Activated CD4-positive, alpha-beta T cell treated with anti-CD3 and anti-CD28 coated beads, Interleukin-2, amount 10 ng/mL, durations not matched to agents 24 days and 14 days (primary cell): ENCODE measurements at regions not wholly inside any gene's neighbourhood (a gene's known extent, or its start where the extent isn't known, plus 50 kb on each side); places are given as distances from the start of the nearest gene placed in this dataset.

Source experiments
- DNase-seq: peaks from one replicate; pipeline ENCODE4 v3.0.0; 2022
- H3K27ac Mint-ChIP-seq: one replicate; pipeline ENCODE4 v1.8.0; 2022; ENCODE audit warnings: mild to moderate bottlenecking, mixed read lengths
- H3K27me3 Mint-ChIP-seq: one replicate; pipeline ENCODE4 v1.8.0; 2022; ENCODE audit warnings: mixed read lengths
- H3K36me3 Mint-ChIP-seq: one replicate; pipeline ENCODE4 v1.8.0; 2022; ENCODE audit warnings: low read depth, mild to moderate bottlenecking, mixed read lengths
- H3K4me1 Mint-ChIP-seq: one replicate; pipeline ENCODE4 v1.8.0; 2021; ENCODE audit warnings: mixed read lengths
- H3K4me3 Mint-ChIP-seq: one replicate; pipeline ENCODE4 v1.8.0; 2022; ENCODE audit warnings: mild to moderate bottlenecking, moderate library complexity, mixed read lengths
- H3K9me3 Mint-ChIP-seq: one replicate; pipeline ENCODE4 v1.8.0; 2021; ENCODE audit warnings: mixed read lengths
- intact Hi-C: fragments of 100-400 bp; cut with micrococcal nuclease; formaldehyde crosslinking; loops from one replicate; pipeline ENCODE4 v1.15.1; 2023

- H3K9me3 Mint-ChIP-seq, result no peaks in the 10 kb centered on the region
- no peak overlapping the region for H3K27ac Mint-ChIP-seq
- intact Hi-C loops, result no loop called here
Measured at GRCh38 chr18:22318745-22319407, 98.8 kb downstream of the CTAGE1 start.

DNA sequence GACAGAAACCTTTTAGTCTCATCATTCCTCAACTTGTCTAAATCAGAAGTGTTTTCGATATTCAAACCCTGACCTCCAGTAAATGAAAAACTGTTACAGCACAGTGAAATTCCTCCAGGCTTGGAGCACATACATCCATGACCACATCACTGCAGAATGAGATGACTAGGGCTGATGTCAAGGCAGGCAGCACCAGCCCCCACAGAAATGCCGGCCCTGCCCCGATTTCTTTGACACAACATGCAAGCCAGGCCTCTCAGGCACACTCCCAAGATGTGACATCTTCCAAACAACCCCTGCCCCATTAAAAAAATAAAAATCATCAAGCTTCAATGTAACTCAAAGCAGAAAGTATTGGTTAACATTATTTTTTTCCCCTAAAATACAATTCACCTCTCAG is 103.3 kb downstream of the CTAGE1 start:
- DNase-seq, result no peak
- intact Hi-C loops, result no loop called here
- Mint-ChIP-seq H3K36me3 (no peaks in the 10 kb centered on the region), H3K4me3 (no peak overlapping the region), H3K9me3 (peaks cover 3% of the 10 kb centered on the region), H3K27me3 (no peaks in the 10 kb centered on the region), H3K27ac (no peak overlapping the region), H3K4me1 (no peaks in the 10 kb centered on the region)

More at GRCh38 chr18:22318745-22319407, 98.8 kb downstream of the CTAGE1 start:
- DNase-seq, result no peak
- Mint-ChIP-seq H3K36me3 (no peaks in the 10 kb centered on the region), H3K27me3 (no peaks in the 10 kb centered on the region), H3K4me3 (no peak overlapping the region), H3K4me1 (no peaks in the 10 kb centered on the region)

- DNase-seq, result no peak
- Mint-ChIP-seq H3K4me1 (no peaks in the 10 kb centered on the region), H3K9me3 (peaks cover 3% of the 10 kb centered on the region), H3K27me3 (no peaks in the 10 kb centered on the region), H3K36me3 (no peaks in the 10 kb centered on the region), H3K4me3 (no peak overlapping the region), H3K27ac (no peak overlapping the region)
- intact Hi-C loops, result no loop called here
Measured at GRCh38 chr18:22314001-22314400, 103.7 kb downstream of the CTAGE1 start.

DNA sequence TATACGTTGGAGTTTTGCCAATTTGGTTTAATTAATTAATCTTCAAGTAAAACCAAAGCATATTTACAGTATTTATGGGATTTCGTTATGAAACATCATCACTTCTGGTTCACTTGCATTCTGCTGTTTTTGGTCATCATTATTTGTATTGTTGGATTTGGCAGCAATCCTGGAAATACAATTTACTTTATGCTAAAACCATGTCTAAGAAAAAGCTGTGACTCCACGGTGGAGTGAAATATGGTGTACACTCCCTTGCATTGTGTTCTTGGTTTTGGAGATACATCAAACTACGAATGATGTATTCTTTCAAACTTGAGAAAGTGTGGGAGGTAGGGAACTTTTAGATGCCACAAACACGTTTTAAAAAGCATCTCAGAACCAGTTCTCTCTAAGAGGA is 106.4 kb downstream of the CTAGE1 start:
- Mint-ChIP-seq H3K4me3 (no peak overlapping the region), H3K27ac (no peak overlapping the region), H3K27me3 (no peaks in the 10 kb centered on the region), H3K36me3 (no peaks in the 10 kb centered on the region), H3K4me1 (no peaks in the 10 kb centered on the region), H3K9me3 (peaks cover 3% of the 10 kb centered on the region)
- no peak for DNase-seq
- intact Hi-C loops, result no loop called here

GRCh38 chr18:22309191-22309590 is 108.5 kb downstream of the CTAGE1 start:
- DNase-seq, result no peak
- Mint-ChIP-seq H3K9me3 (peaks cover 3% of the 10 kb centered on the region), H3K36me3 (no peaks in the 10 kb centered on the region), H3K27me3 (no peaks in the 10 kb centered on the region), H3K4me3 (no peak overlapping the region), H3K27ac (no peak overlapping the region), H3K4me1 (no peaks in the 10 kb centered on the region)
- intact Hi-C loops, result no loop called here

GRCh38 chr18:22307528-22307927 is 110.2 kb downstream of the CTAGE1 start:
- Mint-ChIP-seq H3K4me1 (no peaks in the 10 kb centered on the region), H3K9me3 (no peaks in the 10 kb centered on the region), H3K27me3 (no peaks in the 10 kb centered on the region), H3K4me3 (no peak overlapping the region), H3K27ac (no peak overlapping the region), H3K36me3 (no peaks in the 10 kb centered on the region)
- DNase-seq, result no peak
- intact Hi-C loops, result no loop called here

DNA sequence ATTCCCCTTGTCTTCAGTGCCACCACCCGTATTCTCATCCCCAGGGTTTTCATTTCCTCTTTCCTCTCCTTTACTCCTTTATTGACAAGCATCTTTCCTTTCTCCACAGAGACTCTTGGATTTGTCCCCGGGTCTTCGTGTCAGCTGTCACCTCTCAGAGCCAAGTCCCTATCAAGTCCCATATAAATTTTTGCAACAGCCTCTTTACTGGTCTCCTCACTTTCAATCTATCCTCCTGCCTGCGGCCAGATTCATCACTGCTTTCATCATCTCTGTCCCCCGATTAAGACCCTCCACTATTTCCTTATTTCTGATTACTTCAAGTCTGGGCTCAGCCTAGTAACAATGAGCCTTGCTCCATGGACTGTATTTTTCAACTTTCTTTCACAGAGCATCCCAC is 113.8 kb downstream of the CTAGE1 start:
- Mint-ChIP-seq H3K4me3 (no peak overlapping the region), H3K27me3 (no peaks in the 10 kb centered on the region), H3K36me3 (no peaks in the 10 kb centered on the region), H3K27ac (no peak overlapping the region), H3K4me1 (no peaks in the 10 kb centered on the region), H3K9me3 (no peaks in the 10 kb centered on the region)
- intact Hi-C loops, result no loop called here
- DNase-seq, result no peak

DNA sequence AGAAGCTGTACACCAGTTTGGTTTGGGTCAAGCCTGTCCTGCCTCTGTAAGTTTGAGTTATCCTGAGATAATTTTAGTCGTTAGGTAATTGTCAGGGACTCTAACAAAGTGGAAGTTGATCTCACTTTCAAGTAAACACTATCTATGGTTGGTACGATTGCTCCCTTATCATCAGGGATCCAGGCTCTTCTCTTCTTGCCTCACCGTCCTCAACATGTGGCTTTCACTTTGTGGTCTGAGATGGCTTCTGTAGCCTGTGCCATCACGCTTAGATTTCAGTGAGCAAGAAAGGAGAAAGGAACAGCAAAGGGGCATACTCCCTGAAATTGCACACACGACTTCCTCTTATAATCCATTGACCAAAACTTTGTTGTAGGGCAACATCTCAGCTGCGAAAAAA is 115.6 kb downstream of the CTAGE1 start:
- H3K27ac Mint-ChIP-seq, result no peak overlapping the region
- no peaks in the 10 kb centered on the region for H3K9me3 Mint-ChIP-seq
- no peak overlapping the region for H3K4me3 Mint-ChIP-seq
- no peaks in the 10 kb centered on the region for H3K27me3 Mint-ChIP-seq
- DNase-seq, result no peak
- no peaks in the 10 kb centered on the region for H3K4me1 Mint-ChIP-seq
- intact Hi-C loops, result no loop called here
- no peaks in the 10 kb centered on the region for H3K36me3 Mint-ChIP-seq

DNA sequence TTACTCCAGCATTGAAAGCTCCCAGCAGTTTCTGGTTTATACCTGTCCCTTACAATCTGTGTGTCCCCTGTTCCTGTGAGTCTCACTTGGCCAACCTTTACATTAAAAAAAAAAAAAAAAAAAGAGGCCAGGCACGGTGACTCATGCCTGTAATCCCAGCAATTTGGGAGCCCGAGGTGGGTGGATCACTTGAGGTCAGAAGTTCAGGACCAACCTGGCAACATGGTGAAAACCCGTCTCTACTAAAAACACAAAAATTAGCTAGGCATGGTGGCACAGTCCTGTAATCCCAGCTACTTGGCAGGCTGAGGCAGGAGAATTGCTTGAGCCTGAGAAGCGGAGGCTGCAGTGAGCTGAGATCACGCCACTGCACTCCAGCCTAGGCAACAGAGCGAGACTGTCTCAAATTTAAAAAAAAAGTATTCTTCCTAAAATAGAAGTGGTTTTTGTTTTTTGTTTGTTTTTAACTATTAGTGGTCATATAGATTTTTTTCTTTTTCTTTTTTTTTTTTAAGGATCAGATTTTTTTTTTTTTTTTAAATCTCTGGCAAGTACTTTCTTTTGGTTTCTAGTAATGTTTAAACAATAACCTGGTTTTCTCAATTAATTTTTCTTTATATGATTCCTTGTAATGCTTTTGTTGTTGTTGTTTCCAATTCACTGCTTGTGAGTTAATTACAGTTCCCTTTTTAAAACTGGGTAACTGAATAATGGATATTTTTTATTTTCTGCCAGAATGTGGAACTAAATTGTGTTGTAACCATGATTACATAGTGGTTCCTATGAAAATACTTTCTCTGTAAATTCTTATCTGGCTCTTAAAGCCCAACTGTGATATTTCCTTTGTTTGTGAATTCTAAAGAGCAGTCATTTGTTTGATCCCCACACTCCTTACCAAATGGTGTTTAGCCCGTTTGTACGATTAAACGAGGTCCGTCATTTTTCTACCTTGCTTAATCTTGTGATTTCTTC is 116.8 kb downstream of the CTAGE1 start:
- no peak overlapping the region for H3K4me3 Mint-ChIP-seq
- intact Hi-C loops, result no loop called here
- H3K27ac Mint-ChIP-seq, result no peak overlapping the region
- H3K36me3 Mint-ChIP-seq, result no peaks in the 10 kb centered on the region
- DNase-seq, result no peak
- no peaks in the 10 kb centered on the region for H3K4me1 Mint-ChIP-seq
- H3K9me3 Mint-ChIP-seq, result no peaks in the 10 kb centered on the region
- H3K27me3 Mint-ChIP-seq, result no peaks in the 10 kb centered on the region

DNA sequence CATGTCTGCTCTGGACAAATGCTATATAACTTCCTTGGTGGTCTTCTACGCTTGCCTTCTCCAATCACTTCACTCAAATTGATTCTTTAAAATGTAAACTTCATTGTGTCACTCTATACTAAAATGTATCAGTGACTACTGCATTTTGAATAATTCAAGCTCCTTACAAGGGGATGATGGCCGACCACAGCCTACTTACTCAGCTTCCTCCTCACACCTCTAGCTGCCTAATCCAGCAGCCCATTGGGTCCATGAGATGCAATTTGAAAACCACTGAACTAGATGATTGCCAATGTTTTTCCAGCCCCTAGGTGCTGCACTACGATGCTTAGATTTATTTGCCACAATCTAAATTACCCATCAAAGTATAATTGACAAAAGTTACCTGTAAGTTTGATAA is 120.7 kb downstream of the CTAGE1 start:
- Mint-ChIP-seq H3K4me1 (no peaks in the 10 kb centered on the region), H3K27ac (no peak overlapping the region), H3K27me3 (no peaks in the 10 kb centered on the region), H3K4me3 (no peak overlapping the region), H3K36me3 (no peaks in the 10 kb centered on the region), H3K9me3 (no peaks in the 10 kb centered on the region)
- DNase-seq, result no peak
- intact Hi-C loops, result no loop called here

DNA sequence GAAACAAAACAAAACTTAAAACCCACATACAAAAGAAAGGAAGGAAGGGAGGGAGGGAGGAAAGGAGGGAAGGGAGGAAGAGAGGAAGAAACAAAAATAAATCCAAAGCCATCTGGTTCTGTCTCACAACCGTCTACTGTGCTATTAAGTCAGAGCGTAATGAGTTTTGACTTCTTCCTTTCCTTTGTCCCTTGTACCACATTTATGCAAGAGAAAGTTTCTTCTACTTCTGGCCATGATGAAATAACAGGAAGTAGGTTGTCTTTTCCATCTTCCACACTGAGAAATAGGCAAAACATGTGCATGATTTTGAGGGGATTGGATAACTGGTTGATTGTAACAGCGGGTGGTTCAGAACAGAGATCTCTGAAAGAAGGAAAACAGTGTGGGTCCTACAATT is 121.4 kb downstream of the CTAGE1 start:
- Mint-ChIP-seq H3K36me3 (no peaks in the 10 kb centered on the region), H3K4me3 (no peak overlapping the region), H3K27me3 (no peaks in the 10 kb centered on the region), H3K9me3 (no peaks in the 10 kb centered on the region), H3K4me1 (no peaks in the 10 kb centered on the region), H3K27ac (no peak overlapping the region)
- no peak for DNase-seq
- intact Hi-C loops, result no loop called here

- Mint-ChIP-seq H3K4me3 (no peak overlapping the region), H3K27ac (no peak overlapping the region), H3K4me1 (no peaks in the 10 kb centered on the region), H3K36me3 (no peaks in the 10 kb centered on the region), H3K9me3 (no peaks in the 10 kb centered on the region), H3K27me3 (no peaks in the 10 kb centered on the region)
- no peak for DNase-seq
- intact Hi-C loops, result no loop called here
Measured at GRCh38 chr18:22293417-22293816, 124.0 kb downstream of the GATA6 start.

DNA sequence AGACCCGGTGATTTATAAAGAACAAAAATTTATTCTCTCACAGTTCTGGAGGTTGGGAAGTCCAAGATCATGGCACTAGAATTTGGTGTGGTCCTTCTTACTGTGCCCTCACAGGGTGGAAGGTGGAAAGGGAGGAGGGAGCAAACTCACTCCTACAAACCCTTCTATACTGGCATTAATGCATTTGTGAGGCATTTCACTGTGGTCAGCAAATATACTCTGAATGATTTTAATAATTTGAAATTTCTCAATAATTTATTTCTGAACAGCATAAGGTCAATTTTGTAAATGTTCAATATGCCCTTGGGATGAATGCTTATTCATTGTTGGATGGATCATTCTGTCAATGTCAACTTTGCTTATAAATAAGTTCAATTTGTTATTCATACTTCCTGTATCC is 120.6 kb downstream of the GATA6 start:
- Mint-ChIP-seq H3K9me3 (no peaks in the 10 kb centered on the region), H3K27ac (no peak overlapping the region), H3K36me3 (no peaks in the 10 kb centered on the region), H3K4me1 (no peaks in the 10 kb centered on the region), H3K27me3 (no peaks in the 10 kb centered on the region), H3K4me3 (no peak overlapping the region)
- intact Hi-C loops, result no loop called here
- no peak for DNase-seq

- intact Hi-C loops, result no loop called here
- Mint-ChIP-seq H3K4me3 (no peak overlapping the region), H3K36me3 (no peaks in the 10 kb centered on the region), H3K4me1 (no peaks in the 10 kb centered on the region), H3K27ac (no peak overlapping the region), H3K27me3 (no peaks in the 10 kb centered on the region), H3K9me3 (no peaks in the 10 kb centered on the region)
- DNase-seq, result no peak
Measured at GRCh38 chr18:22286585-22286984, 117.2 kb downstream of the GATA6 start.
